Liver (tissue), 8 donors: ENCODE measurements at regions not wholly inside any gene's neighbourhood (a gene's known extent, or its start where the extent isn't known, plus 50 kb on each side); places are given as distances from the start of the nearest gene placed in this dataset.

Experiments used
- DNase-seq: peaks from one replicate; pipeline ENCODE4 v3.0.0-alpha.2; 2017; ENCODE audit warnings: low spot score
- H3K27ac ChIP-seq, 2 donors: one replicate each; pipeline ENCODE4 v1.7.0; 2013; ENCODE audit warnings: inconsistent platforms in 2 of 2, low read length in 2 of 2, control low read depth in 1 of 2, low read depth in 1 of 2, mild to moderate bottlenecking in 1 of 2
- H3K27me3 ChIP-seq, 4 donors: one replicate each; pipeline versions ENCODE4 v1.6.1 to v1.7.0; 2013; ENCODE audit warnings: low read length in 3 of 4, inconsistent platforms in 1 of 4, mild to moderate bottlenecking in 1 of 4, moderate library complexity in 1 of 4; ENCODE audit not compliant: control insufficient read depth in 4 of 4, insufficient read depth in 4 of 4
- H3K36me3 ChIP-seq, 4 donors: one replicate each; pipeline versions ENCODE4 v1.6.1 to v1.7.0; 2013; ENCODE audit warnings: low read length in 3 of 4, mild to moderate bottlenecking in 3 of 4, low read depth in 1 of 4, moderate library complexity in 1 of 4; ENCODE audit not compliant: control insufficient read depth in 4 of 4, insufficient read depth in 3 of 4
- H3K4me1 ChIP-seq, 4 donors: one replicate each; pipeline versions ENCODE4 v1.6.1 to v1.7.0; 2013; ENCODE audit warnings: low read length in 3 of 4, mild to moderate bottlenecking in 3 of 4, moderate library complexity in 1 of 4; ENCODE audit not compliant: control insufficient read depth in 4 of 4, insufficient read depth in 4 of 4
- H3K4me3 ChIP-seq, 3 donors: one replicate each; pipeline versions ENCODE4 v1.6.1 to v1.7.0; 2013; ENCODE audit warnings: low read length in 3 of 3, control low read depth in 1 of 3, low read depth in 1 of 3, mild to moderate bottlenecking in 1 of 3
- H3K9ac ChIP-seq, 2 donors: one replicate each; pipeline ENCODE4 v1.7.0; 2013; ENCODE audit warnings: low read length in 2 of 2, mild to moderate bottlenecking in 2 of 2, moderate library complexity in 2 of 2, control low read depth in 1 of 2, low read depth in 1 of 2
- H3K9me3 ChIP-seq, 4 donors: one replicate each; pipeline versions ENCODE4 v1.6.1 to v1.7.0; 2013; ENCODE audit warnings: low read length in 3 of 4; ENCODE audit not compliant: control insufficient read depth in 4 of 4
- EGR1 ChIP-seq, 2 donors: IDR thresholded peaks; 2 replicates each; pipeline ENCODE4 v1.6.1; 2016 to 2018; ENCODE audit warnings: antibody characterized with exemption in 2 of 2, low read depth in 2 of 2
- FOXA1 ChIP-seq: IDR thresholded peaks from 2 replicates; pipeline ENCODE4 v1.6.1; 2016; ENCODE audit warnings: antibody characterized with exemption
- FOXA2 ChIP-seq: IDR thresholded peaks from 2 replicates; pipeline ENCODE4 v1.6.1; 2016; ENCODE audit warnings: antibody characterized with exemption
- HNF4G ChIP-seq: IDR thresholded peaks from 2 replicates; pipeline ENCODE4 v1.6.1; 2016; ENCODE audit warnings: antibody characterized with exemption
- JUND ChIP-seq, 2 donors: IDR thresholded peaks; 2 replicates each; pipeline ENCODE4 v1.6.1; 2016; ENCODE audit warnings: antibody characterized with exemption in 2 of 2
- NR2F2 ChIP-seq: IDR thresholded peaks from 2 replicates; pipeline ENCODE4 v1.6.1; 2016; ENCODE audit warnings: antibody characterized with exemption
- SP1 ChIP-seq: IDR thresholded peaks from 2 replicates; pipeline ENCODE4 v1.6.1; 2018; ENCODE audit warnings: antibody characterized with exemption, mild to moderate bottlenecking
- WGBS: extraction: QIAGEN DNeasy Blood & Tissue Kit; methylation state at CpG from one replicate; pipeline ENCODE4 v1.1.7; 2013; 5-methylcytosine and 5-hydroxymethylcytosine counted together
- TF ChIP-seq, protein P1 (sequence below): IDR thresholded peaks from 2 replicates; pipeline ENCODE4 v1.6.1; 2016; ENCODE audit warnings: antibody characterized with exemption
- TF ChIP-seq, protein P2 (sequence below): fragments of 150-350 bp; IDR thresholded peaks from 2 replicates; pipeline ENCODE4 v1.5.1; 2017; ENCODE audit warnings: improper control_type of control experiment, low read depth, low read length; ENCODE audit not compliant: missing input control
- TF ChIP-seq, protein P3 (sequence below): IDR thresholded peaks from 2 replicates; pipeline ENCODE4 v1.6.1; 2016; ENCODE audit warnings: antibody characterized with exemption, mild to moderate bottlenecking
- TF ChIP-seq, protein P4 (sequence below): IDR thresholded peaks from 2 replicates; pipeline ENCODE4 v1.6.1; 2016; ENCODE audit warnings: antibody characterized with exemption
- donor health status: healthy.
- donor health status: healthy.
- donor health status: healthy.
- donor health status: healthy.
- donor health status: healthy.

DNA sequence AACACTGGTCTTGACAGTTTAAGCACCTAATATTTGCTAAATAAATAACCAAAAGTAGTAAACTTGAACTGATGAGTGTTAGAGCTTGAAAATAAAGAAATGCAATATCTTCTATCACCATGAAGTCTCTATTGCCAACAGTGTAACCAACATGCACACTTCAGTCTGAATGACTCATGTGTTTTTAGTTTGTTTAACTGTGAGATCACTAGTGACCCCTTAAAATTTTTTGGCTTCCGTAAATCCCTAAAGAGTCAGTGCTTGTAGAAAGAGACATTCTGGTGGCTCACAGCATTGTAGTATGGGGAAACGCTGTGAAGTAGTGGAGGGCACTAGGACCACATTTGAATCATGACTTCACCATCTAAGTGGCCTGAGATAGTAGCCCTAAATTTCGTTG, 341.1 kb downstream of the PMP22 start:
- no peak overlapping the region for H3K9ac ChIP-seq
- WGBS: 91% methylated on average over 3 of the region's 3 CpGs
- H3K9me3 ChIP-seq: peaks cover 0 to 3% (median 0%) of the 10 kb centered on the region in 4 donors
- H3K36me3 ChIP-seq: no peaks in the 10 kb centered on the region
- H3K27ac ChIP-seq: no peak overlapping the region
- no peaks in the 10 kb centered on the region for H3K27me3 ChIP-seq
- no peak overlapping the region for H3K4me3 ChIP-seq
- peaks cover 3 to 16% (median 14%) of the 10 kb centered on the region in 4 donors for H3K4me1 ChIP-seq
- no peak for DNase-seq
- TF ChIP-seq FOXA1 (no peak), JUND (IDR thresholded peaks at IDR 0.05) (no peak), HNF4G (no peak), EGR1 (IDR thresholded peaks at IDR 0.05; ENCODE audit: low read depth in 2 of 2) (no peak), FOXA2 (no peak)
- TF ChIP-seq, protein P1, sequence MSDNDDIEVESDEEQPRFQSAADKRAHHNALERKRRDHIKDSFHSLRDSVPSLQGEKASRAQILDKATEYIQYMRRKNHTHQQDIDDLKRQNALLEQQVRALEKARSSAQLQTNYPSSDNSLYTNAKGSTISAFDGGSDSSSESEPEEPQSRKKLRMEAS: no peak
- TF ChIP-seq, protein P2, sequence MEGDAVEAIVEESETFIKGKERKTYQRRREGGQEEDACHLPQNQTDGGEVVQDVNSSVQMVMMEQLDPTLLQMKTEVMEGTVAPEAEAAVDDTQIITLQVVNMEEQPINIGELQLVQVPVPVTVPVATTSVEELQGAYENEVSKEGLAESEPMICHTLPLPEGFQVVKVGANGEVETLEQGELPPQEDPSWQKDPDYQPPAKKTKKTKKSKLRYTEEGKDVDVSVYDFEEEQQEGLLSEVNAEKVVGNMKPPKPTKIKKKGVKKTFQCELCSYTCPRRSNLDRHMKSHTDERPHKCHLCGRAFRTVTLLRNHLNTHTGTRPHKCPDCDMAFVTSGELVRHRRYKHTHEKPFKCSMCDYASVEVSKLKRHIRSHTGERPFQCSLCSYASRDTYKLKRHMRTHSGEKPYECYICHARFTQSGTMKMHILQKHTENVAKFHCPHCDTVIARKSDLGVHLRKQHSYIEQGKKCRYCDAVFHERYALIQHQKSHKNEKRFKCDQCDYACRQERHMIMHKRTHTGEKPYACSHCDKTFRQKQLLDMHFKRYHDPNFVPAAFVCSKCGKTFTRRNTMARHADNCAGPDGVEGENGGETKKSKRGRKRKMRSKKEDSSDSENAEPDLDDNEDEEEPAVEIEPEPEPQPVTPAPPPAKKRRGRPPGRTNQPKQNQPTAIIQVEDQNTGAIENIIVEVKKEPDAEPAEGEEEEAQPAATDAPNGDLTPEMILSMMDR: no peak
- TF ChIP-seq, protein P3, sequence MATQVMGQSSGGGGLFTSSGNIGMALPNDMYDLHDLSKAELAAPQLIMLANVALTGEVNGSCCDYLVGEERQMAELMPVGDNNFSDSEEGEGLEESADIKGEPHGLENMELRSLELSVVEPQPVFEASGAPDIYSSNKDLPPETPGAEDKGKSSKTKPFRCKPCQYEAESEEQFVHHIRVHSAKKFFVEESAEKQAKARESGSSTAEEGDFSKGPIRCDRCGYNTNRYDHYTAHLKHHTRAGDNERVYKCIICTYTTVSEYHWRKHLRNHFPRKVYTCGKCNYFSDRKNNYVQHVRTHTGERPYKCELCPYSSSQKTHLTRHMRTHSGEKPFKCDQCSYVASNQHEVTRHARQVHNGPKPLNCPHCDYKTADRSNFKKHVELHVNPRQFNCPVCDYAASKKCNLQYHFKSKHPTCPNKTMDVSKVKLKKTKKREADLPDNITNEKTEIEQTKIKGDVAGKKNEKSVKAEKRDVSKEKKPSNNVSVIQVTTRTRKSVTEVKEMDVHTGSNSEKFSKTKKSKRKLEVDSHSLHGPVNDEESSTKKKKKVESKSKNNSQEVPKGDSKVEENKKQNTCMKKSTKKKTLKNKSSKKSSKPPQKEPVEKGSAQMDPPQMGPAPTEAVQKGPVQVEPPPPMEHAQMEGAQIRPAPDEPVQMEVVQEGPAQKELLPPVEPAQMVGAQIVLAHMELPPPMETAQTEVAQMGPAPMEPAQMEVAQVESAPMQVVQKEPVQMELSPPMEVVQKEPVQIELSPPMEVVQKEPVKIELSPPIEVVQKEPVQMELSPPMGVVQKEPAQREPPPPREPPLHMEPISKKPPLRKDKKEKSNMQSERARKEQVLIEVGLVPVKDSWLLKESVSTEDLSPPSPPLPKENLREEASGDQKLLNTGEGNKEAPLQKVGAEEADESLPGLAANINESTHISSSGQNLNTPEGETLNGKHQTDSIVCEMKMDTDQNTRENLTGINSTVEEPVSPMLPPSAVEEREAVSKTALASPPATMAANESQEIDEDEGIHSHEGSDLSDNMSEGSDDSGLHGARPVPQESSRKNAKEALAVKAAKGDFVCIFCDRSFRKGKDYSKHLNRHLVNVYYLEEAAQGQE: no peak
- TF ChIP-seq, protein P4, sequence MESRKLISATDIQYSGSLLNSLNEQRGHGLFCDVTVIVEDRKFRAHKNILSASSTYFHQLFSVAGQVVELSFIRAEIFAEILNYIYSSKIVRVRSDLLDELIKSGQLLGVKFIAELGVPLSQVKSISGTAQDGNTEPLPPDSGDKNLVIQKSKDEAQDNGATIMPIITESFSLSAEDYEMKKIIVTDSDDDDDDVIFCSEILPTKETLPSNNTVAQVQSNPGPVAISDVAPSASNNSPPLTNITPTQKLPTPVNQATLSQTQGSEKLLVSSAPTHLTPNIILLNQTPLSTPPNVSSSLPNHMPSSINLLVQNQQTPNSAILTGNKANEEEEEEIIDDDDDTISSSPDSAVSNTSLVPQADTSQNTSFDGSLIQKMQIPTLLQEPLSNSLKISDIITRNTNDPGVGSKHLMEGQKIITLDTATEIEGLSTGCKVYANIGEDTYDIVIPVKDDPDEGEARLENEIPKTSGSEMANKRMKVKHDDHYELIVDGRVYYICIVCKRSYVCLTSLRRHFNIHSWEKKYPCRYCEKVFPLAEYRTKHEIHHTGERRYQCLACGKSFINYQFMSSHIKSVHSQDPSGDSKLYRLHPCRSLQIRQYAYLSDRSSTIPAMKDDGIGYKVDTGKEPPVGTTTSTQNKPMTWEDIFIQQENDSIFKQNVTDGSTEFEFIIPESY: no peak

DNA sequence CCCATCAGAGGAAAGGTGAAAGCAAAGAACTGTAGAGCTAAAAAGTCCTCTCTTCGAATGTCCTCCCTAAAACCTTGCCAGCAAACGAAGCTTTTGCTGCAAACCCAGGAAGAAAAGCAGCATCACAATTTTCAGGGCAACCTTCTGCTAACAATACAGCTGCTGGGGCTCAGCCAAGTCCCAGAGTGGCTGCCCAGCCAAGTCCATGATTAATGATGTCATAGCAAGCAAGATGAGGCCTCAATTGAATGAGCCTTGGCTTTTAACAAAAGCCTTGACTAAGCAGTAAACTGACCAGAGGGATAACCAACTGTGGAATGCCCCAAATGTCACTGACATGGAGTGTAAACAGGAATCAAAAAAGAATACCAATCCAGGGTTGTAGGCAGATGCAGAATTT, 342.7 kb downstream of the PMP22 start:
- 73% methylated on average over 2 of the region's 2 CpGs for WGBS
- DNase-seq: no peak
- no peak overlapping the region for H3K9ac ChIP-seq
- H3K4me1 ChIP-seq: peaks cover 3 to 16% (median 14%) of the 10 kb centered on the region in 4 donors
- H3K27ac ChIP-seq: no peak overlapping the region
- H3K27me3 ChIP-seq: no peaks in the 10 kb centered on the region
- TF ChIP-seq, protein P3: no peak
- TF ChIP-seq NR2F2: no peak
- TF ChIP-seq JUND (IDR thresholded peaks at IDR 0.05): no peak
- no peak for TF ChIP-seq SP1
- H3K36me3 ChIP-seq: no peaks in the 10 kb centered on the region
- peaks cover 0 to 3% (median 0%) of the 10 kb centered on the region in 4 donors for H3K9me3 ChIP-seq
- no peak overlapping the region for H3K4me3 ChIP-seq
